ENCODE measurements at regions not wholly inside any gene's neighbourhood (a gene's known extent, or its start where the extent isn't known, plus 50 kb on each side); places are given as distances from the start of the nearest gene placed in this dataset.
"Not testable (repeated sequence)": the region's sequence is repeated elsewhere in the genome, so short reads cannot be mapped to it uniquely, and the experiment has no call there.

- no peak for DNase-seq (ENCODE audit: low read depth, low spot score)
These were observed 142.0 kb downstream of the PLS3 start for GRCh38 chrX:115702982-115703381.

- no peak for DNase-seq (ENCODE audit: low read depth, low spot score)
These were observed 148.1 kb downstream of the PLS3 start for GRCh38 chrX:115709039-115709438.

GRCh38 chrX:115712484-115712883 is 151.5 kb downstream of the PLS3 start:
- no peak for DNase-seq (ENCODE audit: low read depth, low spot score)

GRCh38 chrX:115713460-115713859 is 152.5 kb downstream of the PLS3 start:
- no peak for DNase-seq (ENCODE audit: low read depth, low spot score)

- no peak for DNase-seq (ENCODE audit: low read depth, low spot score)
These were observed 158.2 kb downstream of the PLS3 start for GRCh38 chrX:115719171-115719570.

GRCh38 chrX:115722724-115723433 is 161.9 kb downstream of the PLS3 start:
- not testable (repeated sequence) for DNase-seq (ENCODE audit: low read depth, low spot score)

GRCh38 chrX:115725370-115725769 is 164.4 kb downstream of the PLS3 start:
- DNase-seq (ENCODE audit: low read depth, low spot score), result not testable (repeated sequence)

- DNase-seq (ENCODE audit: low read depth, low spot score), result not testable (repeated sequence)
These were observed 167.1 kb downstream of the PLS3 start for GRCh38 chrX:115727792-115728732.

- DNase-seq (ENCODE audit: low read depth, low spot score), result not testable (repeated sequence)
These were observed 171.6 kb downstream of the PLS3 start for GRCh38 chrX:115732530-115732929.

GRCh38 chrX:115735269-115735668 is 174.3 kb downstream of the PLS3 start:
- DNase-seq (ENCODE audit: low read depth, low spot score), result peak; percentile 46

Data from astrocyte of the hippocampus (primary cell).